GM12878 (cell line): ENCODE measurements at regions not wholly inside any gene's neighbourhood (a gene's known extent, or its start where the extent isn't known, plus 50 kb on each side); places are given as distances from the start of the nearest gene placed in this dataset.

ENCODE experiments used
- ATF7 ChIP-seq: fragments of 450-650 bp; IDR thresholded peaks from 2 replicates; pipeline ENCODE4 v1.6.1; 2016; ENCODE audit warnings: low read depth, mild to moderate bottlenecking
- BCL11A ChIP-seq: IDR thresholded peaks from 2 replicates; pipeline ENCODE4 v1.6.1; 2011; ENCODE audit warnings: low read depth, low read length
- CBFB ChIP-seq: IDR thresholded peaks from 2 replicates; pipeline ENCODE4 v1.6.1; 2016; ENCODE audit warnings: antibody characterized with exemption, low read depth
- CHD1 ChIP-seq: IDR thresholded peaks from 2 replicates; pipeline ENCODE4 v1.6.1; 2012; ENCODE audit warnings: low read depth, low read length, improper control_type of control experiment
- CHD2 ChIP-seq: IDR thresholded peaks from 2 replicates; pipeline ENCODE4 v1.6.1; 2011; ENCODE audit warnings: low read depth, low read length, improper control_type of control experiment, borderline replicate concordance
- DPF2 ChIP-seq: fragments of 450-650 bp; IDR thresholded peaks from 2 replicates; pipeline ENCODE4 v1.6.1; 2017; ENCODE audit warnings: mild to moderate bottlenecking
- ETV6 ChIP-seq, 2 experiments: fragments of 450-650 bp in 1 of 2; IDR thresholded peaks in 1 of 2; conservative IDR thresholded peaks in 1 of 2; 2 replicates each; pipeline ENCODE4 v1.6.1; 2014; ENCODE audit warnings: antibody characterized with exemption in 1 of 2, borderline replicate concordance in 1 of 2, low read depth in 1 of 2, mild to moderate bottlenecking in 1 of 2, moderate library complexity in 1 of 2
- JUNB ChIP-seq: IDR thresholded peaks from 2 replicates; pipeline ENCODE4 v1.6.1; 2016; ENCODE audit warnings: antibody characterized with exemption, mild to moderate bottlenecking
- MTA2 ChIP-seq: fragments of 450-650 bp; IDR thresholded peaks from 2 replicates; pipeline ENCODE4 v1.6.1; 2016; ENCODE audit warnings: low read depth, mild to moderate bottlenecking, moderate library complexity
- NFXL1 ChIP-seq: fragments of 450-650 bp; IDR thresholded peaks from 2 replicates; pipeline ENCODE4 v1.6.1; 2017; ENCODE audit warnings: antibody characterized with exemption, mild to moderate bottlenecking, borderline replicate concordance
- NFYA ChIP-seq: IDR thresholded peaks from 2 replicates; pipeline ENCODE4 v1.6.1; 2011; ENCODE audit warnings: low read depth, mild to moderate bottlenecking, low read length, improper control_type of control experiment, borderline replicate concordance
- SIX5 ChIP-seq: IDR thresholded peaks from 2 replicates; pipeline ENCODE4 v1.6.1; 2011; ENCODE audit warnings: mild to moderate bottlenecking, low read depth, low read length, moderate library complexity; ENCODE audit not compliant: severe bottlenecking
- TBL1XR1 ChIP-seq: IDR thresholded peaks from 2 replicates; pipeline ENCODE4 v1.6.1; 2012; ENCODE audit warnings: low read depth, low read length, improper control_type of control experiment
- YBX1 ChIP-seq: fragments of 450-650 bp; IDR thresholded peaks from 2 replicates; pipeline ENCODE4 v1.6.1; 2016; ENCODE audit warnings: antibody characterized with exemption
- TF ChIP-seq, protein P1 (sequence below): fragments of 450-650 bp; formaldehyde crosslinking; IDR thresholded peaks from 2 replicates; pipeline ENCODE4 v1.5.0; 2022; ENCODE audit warnings: mild to moderate bottlenecking, missing genetic modification characterization
- TF ChIP-seq, protein P2 (sequence below): fragments of 450-650 bp; IDR thresholded peaks from 2 replicates; pipeline ENCODE4 v1.6.1; 2017; ENCODE audit warnings: mild to moderate bottlenecking
- TF ChIP-seq, protein P3 (sequence below): IDR thresholded peaks from 2 replicates; pipeline ENCODE4 v1.6.1; 2012; ENCODE audit warnings: mild to moderate bottlenecking, low read depth, low read length
- TF ChIP-seq, protein P4 (sequence below): fragments of 450-650 bp; IDR thresholded peaks from 2 replicates; pipeline ENCODE4 v1.6.1; 2018; ENCODE audit warnings: borderline replicate concordance, mild to moderate bottlenecking; ENCODE audit not compliant: partially characterized antibody
- TF ChIP-seq, protein P5 (sequence below): IDR thresholded peaks from 2 replicates; pipeline ENCODE4 v1.6.1; 2011; ENCODE audit warnings: low read depth, low read length, improper control_type of control experiment, borderline replicate concordance

DNA sequence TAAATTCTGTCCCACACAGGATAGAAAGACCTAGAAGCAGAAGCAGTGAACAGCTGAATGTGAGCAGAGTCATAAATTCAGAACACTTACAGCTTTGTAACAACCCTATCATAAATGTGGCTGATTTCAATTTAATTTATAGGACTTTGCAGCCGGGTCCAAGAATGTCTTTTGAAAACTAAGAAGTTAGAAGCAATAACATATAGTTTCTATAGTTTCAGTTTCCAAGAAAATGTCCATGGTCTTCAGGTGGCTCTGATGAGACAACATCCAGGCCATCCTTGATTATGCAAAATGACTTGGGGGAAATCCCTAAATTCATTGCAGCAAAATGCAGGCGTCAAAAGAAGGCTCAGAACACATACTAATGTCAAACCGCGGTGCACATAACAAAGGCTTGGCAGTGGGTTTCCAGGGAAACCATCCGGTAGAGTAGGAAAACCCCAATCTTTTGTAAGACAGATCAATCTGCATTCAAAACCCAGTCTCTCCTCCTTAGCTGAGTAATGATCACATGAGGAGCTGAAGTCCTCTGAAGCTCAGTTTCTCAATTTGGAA lies 442.2 kb upstream of the ID2 start (continued):
- TF ChIP-seq, protein P1, sequence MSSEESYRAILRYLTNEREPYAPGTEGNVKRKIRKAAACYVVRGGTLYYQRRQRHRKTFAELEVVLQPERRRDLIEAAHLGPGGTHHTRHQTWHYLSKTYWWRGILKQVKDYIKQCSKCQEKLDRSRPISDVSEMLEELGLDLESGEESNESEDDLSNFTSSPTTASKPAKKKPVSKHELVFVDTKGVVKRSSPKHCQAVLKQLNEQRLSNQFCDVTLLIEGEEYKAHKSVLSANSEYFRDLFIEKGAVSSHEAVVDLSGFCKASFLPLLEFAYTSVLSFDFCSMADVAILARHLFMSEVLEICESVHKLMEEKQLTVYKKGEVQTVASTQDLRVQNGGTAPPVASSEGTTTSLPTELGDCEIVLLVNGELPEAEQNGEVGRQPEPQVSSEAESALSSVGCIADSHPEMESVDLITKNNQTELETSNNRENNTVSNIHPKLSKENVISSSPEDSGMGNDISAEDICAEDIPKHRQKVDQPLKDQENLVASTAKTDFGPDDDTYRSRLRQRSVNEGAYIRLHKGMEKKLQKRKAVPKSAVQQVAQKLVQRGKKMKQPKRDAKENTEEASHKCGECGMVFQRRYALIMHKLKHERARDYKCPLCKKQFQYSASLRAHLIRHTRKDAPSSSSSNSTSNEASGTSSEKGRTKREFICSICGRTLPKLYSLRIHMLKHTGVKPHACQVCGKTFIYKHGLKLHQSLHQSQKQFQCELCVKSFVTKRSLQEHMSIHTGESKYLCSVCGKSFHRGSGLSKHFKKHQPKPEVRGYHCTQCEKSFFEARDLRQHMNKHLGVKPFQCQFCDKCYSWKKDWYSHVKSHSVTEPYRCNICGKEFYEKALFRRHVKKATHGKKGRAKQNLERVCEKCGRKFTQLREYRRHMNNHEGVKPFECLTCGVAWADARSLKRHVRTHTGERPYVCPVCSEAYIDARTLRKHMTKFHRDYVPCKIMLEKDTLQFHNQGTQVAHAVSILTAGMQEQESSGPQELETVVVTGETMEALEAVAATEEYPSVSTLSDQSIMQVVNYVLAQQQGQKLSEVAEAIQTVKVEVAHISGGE (CRISPR knock-in tag), result no peak
- TF ChIP-seq JUNB (no peak), CBFB (no peak), SIX5 (no peak), NFXL1 (no peak), MTA2 (no peak), CHD2 (no peak), ATF7 (no peak), CHD1 (no peak), TBL1XR1 (no peak), ETV6 (conservative IDR thresholded peaks at IDR 0.05 in 1 of 2, IDR thresholded peaks at IDR 0.05 in 1 of 2; ENCODE audit: borderline replicate concordance in 1 of 2, low read depth in 1 of 2) (no peak), DPF2 (no peak), YBX1 (no peak), NFYA (no peak), BCL11A (0 out of 2 replicates have a peak, but pooled peaks have one; percentile 22)
- TF ChIP-seq, protein P2, sequence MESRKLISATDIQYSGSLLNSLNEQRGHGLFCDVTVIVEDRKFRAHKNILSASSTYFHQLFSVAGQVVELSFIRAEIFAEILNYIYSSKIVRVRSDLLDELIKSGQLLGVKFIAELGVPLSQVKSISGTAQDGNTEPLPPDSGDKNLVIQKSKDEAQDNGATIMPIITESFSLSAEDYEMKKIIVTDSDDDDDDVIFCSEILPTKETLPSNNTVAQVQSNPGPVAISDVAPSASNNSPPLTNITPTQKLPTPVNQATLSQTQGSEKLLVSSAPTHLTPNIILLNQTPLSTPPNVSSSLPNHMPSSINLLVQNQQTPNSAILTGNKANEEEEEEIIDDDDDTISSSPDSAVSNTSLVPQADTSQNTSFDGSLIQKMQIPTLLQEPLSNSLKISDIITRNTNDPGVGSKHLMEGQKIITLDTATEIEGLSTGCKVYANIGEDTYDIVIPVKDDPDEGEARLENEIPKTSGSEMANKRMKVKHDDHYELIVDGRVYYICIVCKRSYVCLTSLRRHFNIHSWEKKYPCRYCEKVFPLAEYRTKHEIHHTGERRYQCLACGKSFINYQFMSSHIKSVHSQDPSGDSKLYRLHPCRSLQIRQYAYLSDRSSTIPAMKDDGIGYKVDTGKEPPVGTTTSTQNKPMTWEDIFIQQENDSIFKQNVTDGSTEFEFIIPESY, result no peak
- TF ChIP-seq, protein P3, sequence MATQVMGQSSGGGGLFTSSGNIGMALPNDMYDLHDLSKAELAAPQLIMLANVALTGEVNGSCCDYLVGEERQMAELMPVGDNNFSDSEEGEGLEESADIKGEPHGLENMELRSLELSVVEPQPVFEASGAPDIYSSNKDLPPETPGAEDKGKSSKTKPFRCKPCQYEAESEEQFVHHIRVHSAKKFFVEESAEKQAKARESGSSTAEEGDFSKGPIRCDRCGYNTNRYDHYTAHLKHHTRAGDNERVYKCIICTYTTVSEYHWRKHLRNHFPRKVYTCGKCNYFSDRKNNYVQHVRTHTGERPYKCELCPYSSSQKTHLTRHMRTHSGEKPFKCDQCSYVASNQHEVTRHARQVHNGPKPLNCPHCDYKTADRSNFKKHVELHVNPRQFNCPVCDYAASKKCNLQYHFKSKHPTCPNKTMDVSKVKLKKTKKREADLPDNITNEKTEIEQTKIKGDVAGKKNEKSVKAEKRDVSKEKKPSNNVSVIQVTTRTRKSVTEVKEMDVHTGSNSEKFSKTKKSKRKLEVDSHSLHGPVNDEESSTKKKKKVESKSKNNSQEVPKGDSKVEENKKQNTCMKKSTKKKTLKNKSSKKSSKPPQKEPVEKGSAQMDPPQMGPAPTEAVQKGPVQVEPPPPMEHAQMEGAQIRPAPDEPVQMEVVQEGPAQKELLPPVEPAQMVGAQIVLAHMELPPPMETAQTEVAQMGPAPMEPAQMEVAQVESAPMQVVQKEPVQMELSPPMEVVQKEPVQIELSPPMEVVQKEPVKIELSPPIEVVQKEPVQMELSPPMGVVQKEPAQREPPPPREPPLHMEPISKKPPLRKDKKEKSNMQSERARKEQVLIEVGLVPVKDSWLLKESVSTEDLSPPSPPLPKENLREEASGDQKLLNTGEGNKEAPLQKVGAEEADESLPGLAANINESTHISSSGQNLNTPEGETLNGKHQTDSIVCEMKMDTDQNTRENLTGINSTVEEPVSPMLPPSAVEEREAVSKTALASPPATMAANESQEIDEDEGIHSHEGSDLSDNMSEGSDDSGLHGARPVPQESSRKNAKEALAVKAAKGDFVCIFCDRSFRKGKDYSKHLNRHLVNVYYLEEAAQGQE, result no peak
- TF ChIP-seq, protein P4, sequence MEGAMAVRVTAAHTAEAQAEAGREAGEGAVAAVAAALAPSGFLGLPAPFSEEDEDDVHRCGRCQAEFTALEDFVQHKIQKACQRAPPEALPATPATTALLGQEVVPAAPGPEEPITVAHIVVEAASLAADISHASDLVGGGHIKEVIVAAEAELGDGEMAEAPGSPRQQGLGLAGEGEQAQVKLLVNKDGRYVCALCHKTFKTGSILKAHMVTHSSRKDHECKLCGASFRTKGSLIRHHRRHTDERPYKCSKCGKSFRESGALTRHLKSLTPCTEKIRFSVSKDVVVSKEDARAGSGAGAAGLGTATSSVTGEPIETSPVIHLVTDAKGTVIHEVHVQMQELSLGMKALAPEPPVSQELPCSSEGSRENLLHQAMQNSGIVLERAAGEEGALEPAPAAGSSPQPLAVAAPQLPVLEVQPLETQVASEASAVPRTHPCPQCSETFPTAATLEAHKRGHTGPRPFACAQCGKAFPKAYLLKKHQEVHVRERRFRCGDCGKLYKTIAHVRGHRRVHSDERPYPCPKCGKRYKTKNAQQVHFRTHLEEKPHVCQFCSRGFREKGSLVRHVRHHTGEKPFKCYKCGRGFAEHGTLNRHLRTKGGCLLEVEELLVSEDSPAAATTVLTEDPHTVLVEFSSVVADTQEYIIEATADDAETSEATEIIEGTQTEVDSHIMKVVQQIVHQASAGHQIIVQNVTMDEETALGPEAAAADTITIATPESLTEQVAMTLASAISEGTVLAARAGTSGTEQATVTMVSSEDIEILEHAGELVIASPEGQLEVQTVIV, result no peak
- TF ChIP-seq, protein P5, sequence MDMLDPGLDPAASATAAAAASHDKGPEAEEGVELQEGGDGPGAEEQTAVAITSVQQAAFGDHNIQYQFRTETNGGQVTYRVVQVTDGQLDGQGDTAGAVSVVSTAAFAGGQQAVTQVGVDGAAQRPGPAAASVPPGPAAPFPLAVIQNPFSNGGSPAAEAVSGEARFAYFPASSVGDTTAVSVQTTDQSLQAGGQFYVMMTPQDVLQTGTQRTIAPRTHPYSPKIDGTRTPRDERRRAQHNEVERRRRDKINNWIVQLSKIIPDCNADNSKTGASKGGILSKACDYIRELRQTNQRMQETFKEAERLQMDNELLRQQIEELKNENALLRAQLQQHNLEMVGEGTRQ, result no peak
